Neural cell (in vitro differentiated cells): ENCODE measurements at regions not wholly inside any gene's neighbourhood (a gene's known extent, or its start where the extent isn't known, plus 50 kb on each side); places are given as distances from the start of the nearest gene placed in this dataset.

Experiments used
- H2AFZ ChIP-seq: fragments of 200-600, 300-800 bp; sonication (generic), shearing (Covaris generic); 2 replicates; pipeline ENCODE4 v1.6.0; 2014; ENCODE audit warnings: low read depth, mild to moderate bottlenecking, antibody characterized with exemption, low read length, moderate library complexity
- H3F3A ChIP-seq: fragments of 200-600 bp; shearing (Covaris generic); 2 replicates; pipeline ENCODE4 v1.6.1; 2016; ENCODE audit warnings: mild to moderate bottlenecking, moderate library complexity, mixed read lengths, antibody characterized with exemption, low read length; ENCODE audit not compliant: insufficient read depth, poor library complexity, severe bottlenecking
- H3K27ac ChIP-seq: fragments of 200-600, 300-800 bp; sonication (generic), shearing (Covaris generic); 2 replicates; pipeline ENCODE4 v1.5.1; 2014; ENCODE audit warnings: mild to moderate bottlenecking, low read length, moderate library complexity
- H3K27me3 ChIP-seq: fragments of 300-800, 200-600 bp; sonication (generic), shearing (Covaris generic); 2 replicates; pipeline ENCODE4 v1.6.0; 2014; ENCODE audit warnings: mild to moderate bottlenecking, low read depth, low read length, moderate library complexity; ENCODE audit not compliant: insufficient read depth
- H3K36me3 ChIP-seq: fragments of 300-800, 200-600 bp; sonication (generic), shearing (Covaris generic); 2 replicates; pipeline ENCODE4 v1.5.1; 2014; ENCODE audit warnings: mild to moderate bottlenecking, antibody characterized with exemption, low read length, moderate library complexity; ENCODE audit not compliant: insufficient read depth
- H3K4me2 ChIP-seq: fragments of 300-800, 200-600 bp; sonication (generic), shearing (Covaris generic); 2 replicates; pipeline ENCODE4 v1.6.0; 2014; ENCODE audit warnings: mild to moderate bottlenecking, low read length
- H3K4me3 ChIP-seq: fragments of 300-800, 200-600 bp; sonication (generic), shearing (Covaris generic); 2 replicates; pipeline ENCODE4 v1.5.1; 2014; ENCODE audit warnings: mild to moderate bottlenecking, low read length, moderate library complexity
- H3K79me2 ChIP-seq: fragments of 200-600 bp; shearing (Covaris generic); replicated peaks from 2 replicates; pipeline ENCODE4 v1.6.0; 2014; ENCODE audit warnings: mild to moderate bottlenecking, low read length, moderate library complexity; ENCODE audit not compliant: insufficient read depth
- H3K9ac ChIP-seq: fragments of 300-800, 200-600 bp; sonication (generic), shearing (Covaris generic); 2 replicates; pipeline ENCODE4 v1.6.1; 2016; ENCODE audit warnings: mild to moderate bottlenecking, low read length, mixed read lengths
- H3K9me2 ChIP-seq: fragments of 200-600 bp; shearing (Covaris generic); 2 replicates; pipeline ENCODE4 v1.6.1; 2016; ENCODE audit warnings: mild to moderate bottlenecking, low read length, mixed read lengths; ENCODE audit not compliant: insufficient read depth
- H3K9me3 ChIP-seq: fragments of 200-600, 300-800 bp; sonication (generic), shearing (Covaris generic); 2 replicates; pipeline ENCODE4 v1.6.1; 2016; ENCODE audit warnings: mild to moderate bottlenecking, mixed run types, low read length, moderate library complexity, mixed read lengths
- H4K20me1 ChIP-seq: fragments of 200-600 bp; shearing (Covaris generic); 2 replicates; pipeline ENCODE4 v1.6.1; 2016; ENCODE audit warnings: mild to moderate bottlenecking, mixed run types; ENCODE audit not compliant: insufficient read depth
- EP300 ChIP-seq: fragments of 450-650 bp; conservative IDR thresholded peaks from 2 replicates; pipeline ENCODE4 v1.6.1; 2014; ENCODE audit warnings: antibody characterized with exemption, mild to moderate bottlenecking, moderate library complexity; ENCODE audit not compliant: poor library complexity, severe bottlenecking
- EZH2 ChIP-seq: fragments of 200-600, 300-800 bp; shearing (Covaris generic), sonication (generic); IDR thresholded peaks from 2 replicates; pipeline ENCODE4 v1.6.1; 2014; ENCODE audit warnings: antibody characterized with exemption, low read length, borderline replicate concordance, mild to moderate bottlenecking; ENCODE audit not compliant: insufficient read depth, poor library complexity, severe bottlenecking
- MXI1 ChIP-seq: fragments of 450-650 bp; conservative IDR thresholded peaks from 2 replicates; pipeline ENCODE4 v1.6.1; 2014; ENCODE audit warnings: antibody characterized with exemption, mild to moderate bottlenecking; ENCODE audit not compliant: poor library complexity, severe bottlenecking
- POLR2AphosphoS5 ChIP-seq: IDR thresholded peaks from 2 replicates; pipeline ENCODE4 v1.6.1; 2012
- RAD21 ChIP-seq: fragments of 450-650 bp; conservative IDR thresholded peaks from 2 replicates; pipeline ENCODE4 v1.6.1; 2014; ENCODE audit warnings: antibody characterized with exemption, mild to moderate bottlenecking, moderate library complexity
- SMC3 ChIP-seq: fragments of 450-650 bp; conservative IDR thresholded peaks from 2 replicates; pipeline ENCODE4 v1.6.1; 2014; ENCODE audit warnings: antibody characterized with exemption, mild to moderate bottlenecking, moderate library complexity; ENCODE audit not compliant: poor library complexity
- TAF1 ChIP-seq: IDR thresholded peaks from 2 replicates; pipeline ENCODE4 v1.6.1; 2012; ENCODE audit warnings: low read depth
- TF ChIP-seq, protein P1 (sequence below): fragments of 450-650 bp; IDR thresholded peaks from 2 replicates; pipeline ENCODE4 v1.5.1; 2014; ENCODE audit warnings: antibody characterized with exemption, mild to moderate bottlenecking, moderate library complexity; ENCODE audit not compliant: poor library complexity, severe bottlenecking
- TF ChIP-seq, protein P2 (sequence below): IDR thresholded peaks from 2 replicates; pipeline ENCODE4 v1.6.1; 2012; ENCODE audit warnings: borderline replicate concordance

DNA sequence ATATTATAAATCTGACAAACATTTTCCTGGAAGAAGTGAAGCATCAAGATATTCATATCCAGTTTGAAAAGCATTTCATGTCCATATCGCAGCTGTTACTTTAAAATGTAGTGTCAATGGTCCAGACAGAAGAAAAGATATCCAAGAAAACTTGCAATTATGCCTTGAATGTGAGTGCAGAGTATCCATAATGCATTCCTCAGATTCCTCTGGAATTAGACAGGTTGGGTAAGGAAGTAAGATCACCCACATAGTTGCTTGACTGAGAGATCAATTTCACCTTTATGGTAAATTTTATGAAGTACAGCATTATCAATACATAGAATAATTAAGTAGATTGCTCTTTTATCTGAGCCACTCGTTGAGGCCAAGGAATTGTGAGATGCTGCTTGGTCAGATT lies 327.0 kb upstream of the SLITRK5 start:
- H3K27me3 ChIP-seq: no peaks in the 10 kb centered on the region
- H3K4me3 ChIP-seq: no peak overlapping the region
- no peaks in the 10 kb centered on the region for H3K79me2 ChIP-seq
- no peaks in the 10 kb centered on the region for H3K9me3 ChIP-seq
- H2AFZ ChIP-seq: no peak overlapping the region
- H3K36me3 ChIP-seq: no peaks in the 10 kb centered on the region
- no peak for TF ChIP-seq SMC3
- no peak for TF ChIP-seq POLR2AphosphoS5
- TF ChIP-seq, protein P1, sequence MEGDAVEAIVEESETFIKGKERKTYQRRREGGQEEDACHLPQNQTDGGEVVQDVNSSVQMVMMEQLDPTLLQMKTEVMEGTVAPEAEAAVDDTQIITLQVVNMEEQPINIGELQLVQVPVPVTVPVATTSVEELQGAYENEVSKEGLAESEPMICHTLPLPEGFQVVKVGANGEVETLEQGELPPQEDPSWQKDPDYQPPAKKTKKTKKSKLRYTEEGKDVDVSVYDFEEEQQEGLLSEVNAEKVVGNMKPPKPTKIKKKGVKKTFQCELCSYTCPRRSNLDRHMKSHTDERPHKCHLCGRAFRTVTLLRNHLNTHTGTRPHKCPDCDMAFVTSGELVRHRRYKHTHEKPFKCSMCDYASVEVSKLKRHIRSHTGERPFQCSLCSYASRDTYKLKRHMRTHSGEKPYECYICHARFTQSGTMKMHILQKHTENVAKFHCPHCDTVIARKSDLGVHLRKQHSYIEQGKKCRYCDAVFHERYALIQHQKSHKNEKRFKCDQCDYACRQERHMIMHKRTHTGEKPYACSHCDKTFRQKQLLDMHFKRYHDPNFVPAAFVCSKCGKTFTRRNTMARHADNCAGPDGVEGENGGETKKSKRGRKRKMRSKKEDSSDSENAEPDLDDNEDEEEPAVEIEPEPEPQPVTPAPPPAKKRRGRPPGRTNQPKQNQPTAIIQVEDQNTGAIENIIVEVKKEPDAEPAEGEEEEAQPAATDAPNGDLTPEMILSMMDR: no peak
- no peak for TF ChIP-seq TAF1
- TF ChIP-seq MXI1: no peak
- no peak for TF ChIP-seq EZH2
- TF ChIP-seq RAD21: no peak
- no peak for TF ChIP-seq EP300
- TF ChIP-seq, protein P2, sequence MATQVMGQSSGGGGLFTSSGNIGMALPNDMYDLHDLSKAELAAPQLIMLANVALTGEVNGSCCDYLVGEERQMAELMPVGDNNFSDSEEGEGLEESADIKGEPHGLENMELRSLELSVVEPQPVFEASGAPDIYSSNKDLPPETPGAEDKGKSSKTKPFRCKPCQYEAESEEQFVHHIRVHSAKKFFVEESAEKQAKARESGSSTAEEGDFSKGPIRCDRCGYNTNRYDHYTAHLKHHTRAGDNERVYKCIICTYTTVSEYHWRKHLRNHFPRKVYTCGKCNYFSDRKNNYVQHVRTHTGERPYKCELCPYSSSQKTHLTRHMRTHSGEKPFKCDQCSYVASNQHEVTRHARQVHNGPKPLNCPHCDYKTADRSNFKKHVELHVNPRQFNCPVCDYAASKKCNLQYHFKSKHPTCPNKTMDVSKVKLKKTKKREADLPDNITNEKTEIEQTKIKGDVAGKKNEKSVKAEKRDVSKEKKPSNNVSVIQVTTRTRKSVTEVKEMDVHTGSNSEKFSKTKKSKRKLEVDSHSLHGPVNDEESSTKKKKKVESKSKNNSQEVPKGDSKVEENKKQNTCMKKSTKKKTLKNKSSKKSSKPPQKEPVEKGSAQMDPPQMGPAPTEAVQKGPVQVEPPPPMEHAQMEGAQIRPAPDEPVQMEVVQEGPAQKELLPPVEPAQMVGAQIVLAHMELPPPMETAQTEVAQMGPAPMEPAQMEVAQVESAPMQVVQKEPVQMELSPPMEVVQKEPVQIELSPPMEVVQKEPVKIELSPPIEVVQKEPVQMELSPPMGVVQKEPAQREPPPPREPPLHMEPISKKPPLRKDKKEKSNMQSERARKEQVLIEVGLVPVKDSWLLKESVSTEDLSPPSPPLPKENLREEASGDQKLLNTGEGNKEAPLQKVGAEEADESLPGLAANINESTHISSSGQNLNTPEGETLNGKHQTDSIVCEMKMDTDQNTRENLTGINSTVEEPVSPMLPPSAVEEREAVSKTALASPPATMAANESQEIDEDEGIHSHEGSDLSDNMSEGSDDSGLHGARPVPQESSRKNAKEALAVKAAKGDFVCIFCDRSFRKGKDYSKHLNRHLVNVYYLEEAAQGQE: no peak
- no peaks in the 10 kb centered on the region for H3F3A ChIP-seq
- no peaks in the 10 kb centered on the region for H3K9me2 ChIP-seq
- no peaks in the 10 kb centered on the region for H4K20me1 ChIP-seq
- H3K27ac ChIP-seq: no peak overlapping the region
- no peak overlapping the region for H3K9ac ChIP-seq
- H3K4me2 ChIP-seq: no peak overlapping the region

DNA sequence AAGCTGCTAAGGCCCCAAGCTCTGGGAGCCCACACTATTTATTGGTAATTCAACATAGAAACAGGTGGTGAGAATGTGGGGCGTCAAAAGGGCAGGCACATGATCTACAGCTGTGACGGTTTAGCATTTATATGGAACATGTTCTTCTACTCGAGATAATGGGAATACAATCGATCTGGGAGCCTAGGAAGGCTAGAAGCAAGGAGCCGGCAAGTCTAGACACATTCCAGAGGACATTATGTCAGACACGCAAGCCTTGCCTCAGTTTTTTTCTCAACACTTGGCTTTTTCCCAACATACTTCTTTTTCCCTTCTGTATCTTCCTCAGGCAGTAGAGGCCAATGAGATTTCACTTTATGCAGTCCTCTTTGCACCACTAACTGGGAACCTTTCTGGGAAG lies 315.7 kb upstream of the SLITRK5 start:
- TF ChIP-seq MXI1: no peak
- TF ChIP-seq, protein P1: no peak
- TF ChIP-seq POLR2AphosphoS5: no peak
- TF ChIP-seq EZH2: no peak
- TF ChIP-seq EP300: no peak
- TF ChIP-seq, protein P2: no peak
- TF ChIP-seq TAF1: no peak
- no peak for TF ChIP-seq RAD21
- TF ChIP-seq SMC3: no peak
- no peaks in the 10 kb centered on the region for H3K36me3 ChIP-seq
- H3F3A ChIP-seq: no peaks in the 10 kb centered on the region
- H3K9me3 ChIP-seq: no peaks in the 10 kb centered on the region
- no peak overlapping the region for H3K9ac ChIP-seq
- no peak overlapping the region for H3K4me2 ChIP-seq
- no peaks in the 10 kb centered on the region for H3K27me3 ChIP-seq
- H2AFZ ChIP-seq: no peak overlapping the region
- H3K79me2 ChIP-seq: no peaks in the 10 kb centered on the region
- H3K9me2 ChIP-seq: no peaks in the 10 kb centered on the region
- H3K4me3 ChIP-seq: no peak overlapping the region
- H4K20me1 ChIP-seq: no peaks in the 10 kb centered on the region
- H3K27ac ChIP-seq: no peak overlapping the region
